ENCODE measurements at regions not wholly inside any gene's neighbourhood (a gene's known extent, or its start where the extent isn't known, plus 50 kb on each side); places are given as distances from the start of the nearest gene placed in this dataset.

GRCh38 chr3:117405359-117405758 lies 695.8 kb downstream of the TUSC7 start:
- DNase-seq: no peak

- no peak for DNase-seq
Measured at GRCh38 chr3:117407317-117407716, 697.7 kb downstream of the TUSC7 start.

- no peak for DNase-seq
Measured at GRCh38 chr3:117408811-117409210, 699.2 kb downstream of the TUSC7 start.

- DNase-seq: no peak
Measured at GRCh38 chr3:117409256-117409655, 699.7 kb downstream of the TUSC7 start.

- DNase-seq: no peak
Measured at GRCh38 chr3:117409701-117410459, 700.3 kb downstream of the TUSC7 start.

- no peak for DNase-seq
Measured at GRCh38 chr3:117411971-117412370, 702.4 kb downstream of the TUSC7 start.

GRCh38 chr3:117417411-117417810 lies 707.8 kb downstream of the TUSC7 start:
- DNase-seq: no peak

GRCh38 chr3:117427081-117427480 lies 717.5 kb downstream of the TUSC7 start:
- DNase-seq: no peak

- DNase-seq: no peak
Measured at GRCh38 chr3:117433427-117433826, 723.8 kb downstream of the TUSC7 start.

GRCh38 chr3:117434661-117435412 lies 725.3 kb downstream of the TUSC7 start:
- DNase-seq: no peak

- no peak for DNase-seq
Measured at GRCh38 chr3:117435506-117435905, 725.9 kb downstream of the TUSC7 start.

- peak; percentile 2 for DNase-seq
Measured at GRCh38 chr3:117439812-117440211, 730.2 kb downstream of the TUSC7 start.

GRCh38 chr3:117441851-117442250 lies 732.3 kb downstream of the TUSC7 start:
- no peak for DNase-seq

GRCh38 chr3:117442566-117442965 lies 733.0 kb downstream of the TUSC7 start:
- DNase-seq: no peak

- DNase-seq: no peak
Measured at GRCh38 chr3:117443014-117443413, 733.4 kb downstream of the TUSC7 start.

- no peak for DNase-seq
Measured at GRCh38 chr3:117444175-117444574, 734.6 kb downstream of the TUSC7 start.

- no peak for DNase-seq
Measured at GRCh38 chr3:117447419-117447818, 737.8 kb downstream of the TUSC7 start.

GRCh38 chr3:117450026-117450425 lies 740.4 kb downstream of the TUSC7 start:
- no peak for DNase-seq

- no peak for DNase-seq
Measured at GRCh38 chr3:117454254-117454653, 744.7 kb downstream of the TUSC7 start.

- no peak for DNase-seq
Measured at GRCh38 chr3:117454908-117455307, 745.3 kb downstream of the TUSC7 start.

GRCh38 chr3:117455782-117456181 lies 746.2 kb downstream of the TUSC7 start:
- no peak for DNase-seq

- DNase-seq: peak; percentile 4
Measured at GRCh38 chr3:117463276-117464115, 753.9 kb downstream of the TUSC7 start.

GRCh38 chr3:117471831-117472230 lies 762.3 kb downstream of the TUSC7 start:
- DNase-seq: no peak
